Bone marrow (tissue), 2 donors: ENCODE measurements at regions not wholly inside any gene's neighbourhood (a gene's known extent, or its start where the extent isn't known, plus 50 kb on each side); places are given as distances from the start of the nearest gene placed in this dataset.
"Not testable (repeated sequence)": the region's sequence is repeated elsewhere in the genome, so short reads cannot be mapped to it uniquely, and the experiment has no call there.

Experiments
- DNase-seq, 2 donors: peaks; one replicate each; lab custom pipeline; 2025; lab: John Stamatoyannopoulos, UW

GRCh38 chr13:83730674-83731073, 151.6 kb downstream of the SLITRK1 start:
- no peak for DNase-seq

- DNase-seq = no peak
Measured at GRCh38 chr13:83722443-83722842, 159.8 kb downstream of the SLITRK1 start.

GRCh38 chr13:83716121-83716520, 166.2 kb downstream of the SLITRK1 start:
- DNase-seq = no peak

GRCh38 chr13:83714236-83714635, 168.0 kb downstream of the SLITRK1 start:
- DNase-seq = no peak

GRCh38 chr13:83710133-83710515, 172.2 kb downstream of the SLITRK1 start:
- no peak for DNase-seq

GRCh38 chr13:83709426-83710132, 172.7 kb downstream of the SLITRK1 start:
- no peak for DNase-seq

- DNase-seq = no peak
Measured at GRCh38 chr13:83702021-83702420, 180.3 kb downstream of the SLITRK1 start.

- DNase-seq = no peak
Measured at GRCh38 chr13:83692800-83693199, 189.5 kb downstream of the SLITRK1 start.

- no peak for DNase-seq
Measured at GRCh38 chr13:83691966-83692365, 190.3 kb downstream of the SLITRK1 start.

- no peak for DNase-seq
Measured at GRCh38 chr13:83681547-83681946, 200.7 kb downstream of the SLITRK1 start.

GRCh38 chr13:83677985-83678384, 204.3 kb downstream of the SLITRK1 start:
- no peak for DNase-seq

- DNase-seq = no peak
Measured at GRCh38 chr13:83672612-83673011, 209.7 kb downstream of the SLITRK1 start.

- DNase-seq = no peak
Measured at GRCh38 chr13:83667606-83668005, 214.7 kb downstream of the SLITRK1 start.

GRCh38 chr13:83666141-83666540, 216.1 kb downstream of the SLITRK1 start:
- no peak for DNase-seq

GRCh38 chr13:83657281-83657680, 225.0 kb downstream of the SLITRK1 start:
- DNase-seq = no peak

GRCh38 chr13:83642617-83643016, 239.7 kb downstream of the SLITRK1 start:
- DNase-seq = not testable (repeated sequence)

- no peak for DNase-seq
Measured at GRCh38 chr13:83634601-83635000, 247.7 kb downstream of the SLITRK1 start.

GRCh38 chr13:83633746-83634145, 248.5 kb downstream of the SLITRK1 start:
- DNase-seq = no peak

GRCh38 chr13:83622422-83622784, 259.9 kb downstream of the SLITRK1 start:
- no peak for DNase-seq

- no peak for DNase-seq
Measured at GRCh38 chr13:83621765-83622421, 260.4 kb downstream of the SLITRK1 start.

GRCh38 chr13:83620530-83621220, 261.6 kb downstream of the SLITRK1 start:
- DNase-seq = no peak

GRCh38 chr13:83618966-83619365, 263.3 kb downstream of the SLITRK1 start:
- no peak for DNase-seq

GRCh38 chr13:83613524-83613923, 268.8 kb downstream of the SLITRK1 start:
- DNase-seq = no peak
